Activated naive CD4-positive, alpha-beta T cell treated with anti-CD3 and anti-CD28 coated beads, Interleukin-2, amount 50 U/mL, for 16 hours (primary cell): ENCODE measurements at regions not wholly inside any gene's neighbourhood (a gene's known extent, or its start where the extent isn't known, plus 50 kb on each side); places are given as distances from the start of the nearest gene placed in this dataset.

Experiments
- DNase-seq: peaks from one replicate; pipeline ENCODE4 v3.0.0-alpha.2; 2020

DNA sequence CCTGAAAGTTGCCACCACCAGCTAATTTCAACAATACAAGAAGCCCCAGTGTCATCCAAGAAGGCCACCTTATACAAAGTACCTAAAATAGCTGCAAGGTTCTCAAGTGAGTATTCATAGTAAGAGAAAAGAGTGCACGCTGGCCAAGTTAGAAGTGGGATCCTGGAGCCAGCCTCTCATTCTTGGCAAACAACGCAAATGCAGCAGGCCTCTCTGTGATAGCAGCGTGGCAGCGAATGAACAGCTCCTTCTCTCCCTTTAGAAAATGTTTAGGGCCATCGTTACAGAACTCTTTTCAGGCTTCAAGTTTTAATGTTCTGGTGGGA, 78.0 kb upstream of the IFNG-AS1 start:
- DNase-seq = no peak

DNA sequence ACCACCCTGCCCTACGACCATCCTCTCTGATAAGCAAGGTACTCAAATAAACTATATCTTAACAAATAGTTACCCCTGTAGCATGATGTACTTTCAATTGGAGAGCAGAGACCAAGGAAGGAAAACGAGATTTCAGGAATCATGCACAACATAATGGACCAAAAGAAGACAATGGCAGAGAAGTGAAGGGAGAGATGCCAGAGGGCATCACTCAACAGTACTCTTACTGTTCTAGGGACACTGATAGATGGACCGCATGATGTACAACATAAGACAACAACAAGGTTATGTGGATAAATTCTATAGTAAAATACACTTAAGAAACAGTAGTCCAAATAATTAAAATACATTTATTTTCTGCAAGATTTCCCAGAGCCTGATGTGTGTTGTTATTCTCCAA, 77.5 kb upstream of the IFNG-AS1 start:
- DNase-seq = no peak

DNA sequence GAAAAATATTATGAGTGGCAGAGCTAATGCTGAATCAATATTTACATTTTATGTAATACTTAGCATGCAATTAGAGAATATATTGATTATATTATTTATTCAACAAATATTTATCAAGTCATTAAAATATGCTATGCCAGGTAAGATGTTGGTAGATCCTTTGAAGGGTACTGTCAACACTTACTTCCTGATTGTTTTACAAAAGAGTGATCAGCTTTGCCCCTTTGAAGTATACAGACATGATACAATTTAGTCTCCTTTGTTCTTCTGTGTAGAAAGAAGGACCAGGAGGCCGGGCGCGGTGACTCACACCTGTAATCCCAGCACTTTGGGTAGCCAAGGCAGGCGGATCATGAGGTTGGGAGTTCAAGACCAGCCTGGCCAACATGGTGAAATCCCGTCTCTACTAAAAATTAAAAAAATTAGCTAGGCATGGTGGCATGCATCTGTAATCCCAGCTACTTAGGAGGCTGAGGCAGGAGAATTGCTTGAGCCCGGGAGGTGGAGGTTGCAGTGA, 73.9 kb upstream of the IFNG-AS1 start:
- DNase-seq = no peak

DNA sequence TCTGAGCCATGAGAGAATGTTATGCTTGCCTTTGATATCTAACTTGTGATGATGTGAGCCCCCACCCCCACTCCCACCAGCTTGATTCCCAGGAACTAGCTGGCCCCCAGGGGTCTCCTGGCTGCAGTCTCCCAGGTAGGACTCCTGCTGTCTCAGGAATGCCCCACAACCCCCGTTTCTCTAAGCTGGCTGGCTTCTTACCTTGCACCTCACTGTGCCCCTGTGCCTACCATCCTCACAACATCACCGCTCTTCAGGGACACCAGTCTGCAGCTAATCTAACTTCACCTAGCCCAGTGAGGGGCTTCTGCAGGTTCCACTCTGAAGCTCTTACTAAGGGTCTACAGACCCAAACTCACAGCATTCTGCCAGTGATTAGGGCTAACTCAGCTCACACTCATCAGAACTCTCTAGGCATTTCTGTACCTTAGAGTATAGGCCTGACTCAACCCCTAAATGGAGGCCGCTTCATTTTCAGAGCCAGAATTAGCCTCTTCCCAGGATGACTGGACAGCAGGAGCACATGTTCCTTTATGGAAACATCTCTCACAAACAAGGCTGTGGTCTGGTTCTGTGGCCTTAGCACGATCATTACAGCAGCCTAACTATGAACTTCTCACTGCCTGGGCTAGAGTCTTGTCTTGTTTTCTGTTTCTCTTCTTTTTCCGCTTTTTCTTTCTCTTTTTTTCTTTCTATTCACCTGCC, 72.8 kb upstream of the IFNG-AS1 start:
- DNase-seq = no peak

DNA sequence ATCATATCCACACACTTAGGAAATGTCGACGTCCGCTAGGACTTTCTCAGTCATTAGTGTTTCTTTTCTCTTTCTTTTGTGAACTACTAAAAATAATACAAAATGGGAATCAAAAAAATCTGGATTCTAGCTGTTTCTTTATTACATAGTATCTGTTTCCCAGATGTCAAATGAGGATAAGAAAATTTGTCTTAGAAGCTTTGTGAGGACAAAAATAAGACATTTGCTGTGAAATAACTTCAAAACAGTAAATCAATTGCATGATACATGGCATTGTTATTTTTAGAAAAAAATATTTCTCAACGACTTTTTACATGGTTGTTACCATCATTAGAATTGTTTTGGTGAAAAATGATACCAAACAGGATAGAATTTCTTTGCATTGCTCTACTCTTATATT, 71.4 kb upstream of the IFNG-AS1 start:
- DNase-seq = no peak

DNA sequence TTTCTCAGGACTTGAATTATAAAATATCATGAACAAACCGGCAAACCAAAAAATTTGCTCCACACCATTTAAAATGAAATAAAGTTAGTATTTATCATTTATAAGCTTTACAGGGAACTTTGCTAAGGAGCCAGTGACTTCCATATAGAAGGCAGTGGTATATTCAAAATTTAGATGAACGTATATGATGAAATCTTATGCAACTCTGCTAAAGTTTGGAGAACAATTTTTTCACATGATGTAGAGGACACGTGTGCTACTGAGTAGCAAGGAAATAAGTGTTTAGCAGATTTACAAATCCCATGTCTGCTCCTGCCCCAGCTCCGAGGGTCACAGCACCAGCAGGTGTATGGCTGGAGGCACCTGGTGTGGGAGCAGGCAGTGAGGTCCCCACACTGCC, 70.8 kb upstream of the IFNG-AS1 start:
- DNase-seq = no peak

DNA sequence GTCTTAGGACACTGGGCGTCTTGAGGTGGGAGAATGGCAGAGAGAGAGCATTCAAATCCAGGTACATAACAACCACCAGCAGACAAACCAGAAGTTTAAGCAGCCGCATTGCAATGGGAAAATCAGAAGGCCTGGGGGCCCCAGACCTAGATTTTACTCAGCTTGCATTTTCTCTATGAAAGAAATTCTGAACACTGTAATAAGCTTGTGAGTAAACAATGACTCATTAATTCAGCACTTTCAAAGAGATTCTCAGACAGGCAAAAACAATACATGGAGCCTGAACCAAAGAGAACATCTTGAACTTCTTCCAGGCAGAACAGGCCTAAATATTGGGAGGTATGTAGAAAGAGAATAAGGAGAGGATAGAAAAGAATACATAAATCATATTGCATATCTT, 69.8 kb upstream of the IFNG-AS1 start:
- DNase-seq = no peak

DNA sequence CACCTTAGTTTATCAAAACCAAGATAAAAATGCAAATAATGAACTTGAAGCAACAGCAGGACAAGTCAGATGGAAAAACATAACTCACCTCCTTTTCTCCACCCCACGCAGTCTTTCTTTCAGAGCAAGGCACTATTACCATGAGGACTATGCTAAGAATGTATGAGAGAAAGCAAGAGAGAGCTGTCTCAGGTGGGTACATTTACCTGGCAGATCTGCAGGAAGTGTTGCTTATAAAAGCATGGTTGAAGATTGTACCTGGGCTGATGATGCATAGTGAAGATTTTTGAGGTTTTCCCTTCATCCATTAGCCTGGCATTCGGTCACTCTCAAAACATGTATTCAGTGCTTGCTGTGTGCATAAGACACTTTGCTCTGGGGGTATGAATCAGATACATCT, 68.8 kb upstream of the IFNG-AS1 start:
- no peak for DNase-seq

DNA sequence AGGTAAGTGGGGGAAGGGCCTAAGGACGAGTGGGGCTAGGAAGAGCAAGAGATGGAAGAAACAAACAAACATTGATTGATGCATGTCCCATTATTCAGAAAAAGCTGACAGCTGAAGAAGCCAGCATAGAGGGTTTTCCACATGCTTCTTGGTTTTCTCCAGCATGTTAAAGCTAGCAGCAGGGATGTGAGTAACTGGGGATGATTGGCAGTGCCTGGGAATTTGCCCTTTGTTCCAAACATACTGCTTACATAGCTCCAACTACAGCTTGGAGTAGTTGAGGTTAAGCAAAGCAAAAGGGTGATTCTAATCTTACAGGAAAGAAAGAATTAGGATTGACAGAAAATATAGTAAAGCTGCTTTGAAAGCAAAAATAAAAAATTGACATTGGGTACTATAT, 68.0 kb upstream of the IFNG-AS1 start:
- no peak for DNase-seq

DNA sequence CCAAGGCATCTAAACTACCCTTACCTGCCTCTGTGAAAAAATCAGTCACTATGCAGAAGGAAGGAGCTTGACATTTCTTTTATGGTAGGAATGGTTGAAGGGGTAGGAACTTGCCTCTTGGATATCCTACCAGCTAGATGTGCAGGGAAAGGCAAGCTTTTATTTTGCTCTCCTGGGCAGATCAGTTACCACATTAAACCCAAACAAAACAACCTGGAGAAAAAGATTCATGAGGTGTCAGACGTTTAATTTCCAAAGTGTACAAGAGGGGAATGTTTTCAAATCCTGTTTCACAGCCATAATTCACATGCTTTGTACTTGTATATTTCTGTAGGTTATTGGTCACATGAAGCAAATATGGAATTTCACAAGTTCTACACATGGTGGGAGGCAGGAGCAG, 67.0 kb upstream of the IFNG-AS1 start:
- no peak for DNase-seq

DNA sequence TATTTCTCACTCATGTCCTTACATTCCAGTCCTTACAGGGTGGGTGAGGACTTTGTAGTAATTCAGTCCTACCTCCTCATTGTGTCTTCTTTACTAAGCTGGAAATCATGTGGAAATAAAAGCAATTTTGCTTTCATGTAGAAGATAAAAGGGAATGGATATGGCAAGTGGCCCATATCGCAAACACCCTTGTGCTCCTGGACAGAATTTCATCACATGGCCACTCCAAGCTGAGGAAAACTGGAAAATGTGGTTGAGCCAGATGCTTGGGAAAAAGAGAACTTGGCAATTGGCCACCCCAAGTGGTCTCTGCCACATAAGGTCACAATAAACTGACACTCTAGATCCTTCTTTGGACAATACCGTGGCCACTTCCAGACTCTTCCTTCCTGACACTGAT, 64.2 kb upstream of the IFNG-AS1 start:
- no peak for DNase-seq

DNA sequence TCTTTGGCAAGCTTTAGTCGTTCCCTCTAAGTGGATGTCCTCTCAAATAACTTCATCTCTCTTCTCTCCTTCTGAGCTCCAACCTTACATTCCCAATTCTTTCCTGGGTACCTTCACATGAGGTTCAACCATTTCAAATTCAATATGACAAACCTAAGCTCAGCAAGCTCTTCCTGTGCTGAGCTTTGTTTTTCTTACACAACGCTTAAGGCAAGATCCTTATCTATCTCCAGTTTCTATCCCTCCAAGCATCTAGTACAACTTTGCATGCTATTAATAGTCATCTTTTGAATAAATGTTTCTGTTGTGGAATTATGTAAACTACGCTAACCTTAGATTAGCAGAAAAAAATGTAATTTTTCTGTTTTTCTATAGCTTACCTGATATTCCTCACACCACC, 63.7 kb upstream of the IFNG-AS1 start:
- no peak for DNase-seq

DNA sequence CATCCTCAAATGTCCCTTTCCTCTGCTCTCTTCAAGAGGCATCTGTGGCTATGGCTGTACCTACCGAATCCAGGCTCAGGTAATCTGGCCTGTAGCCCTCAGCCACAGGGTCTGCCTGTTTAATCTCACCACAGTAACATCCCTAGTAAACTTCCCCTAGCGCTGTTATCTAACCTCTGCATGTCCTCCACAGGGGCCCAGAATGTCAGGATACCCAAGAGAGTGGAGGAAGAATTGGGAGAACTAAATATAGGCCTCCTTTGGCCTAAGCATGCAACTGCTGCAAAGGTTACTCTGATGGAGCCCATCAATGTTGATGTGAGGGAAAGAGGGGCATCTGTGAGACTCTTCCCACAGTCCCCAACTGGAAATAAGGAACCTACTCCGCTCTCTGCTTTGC, 63.2 kb upstream of the IFNG-AS1 start:
- DNase-seq = no peak

DNA sequence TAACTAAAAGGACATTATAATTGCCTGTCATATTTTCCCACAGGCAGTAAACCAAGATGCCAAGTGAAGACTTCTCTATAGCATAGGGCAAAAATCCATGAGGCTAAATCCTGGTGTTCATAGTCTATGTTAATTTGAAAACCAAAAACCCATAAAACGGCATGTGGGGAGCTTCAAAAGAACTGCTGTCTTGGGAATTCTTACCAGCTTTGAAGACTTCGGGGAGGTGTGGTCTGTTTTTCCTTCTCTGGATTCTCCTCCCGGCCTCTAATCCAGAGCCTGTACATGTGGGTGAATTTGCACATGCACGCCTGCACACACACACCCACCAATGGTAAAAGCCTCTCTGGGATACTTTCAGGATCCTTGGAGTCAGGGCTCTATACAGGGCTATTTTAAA, 61.9 kb upstream of the IFNG-AS1 start:
- no peak for DNase-seq

DNA sequence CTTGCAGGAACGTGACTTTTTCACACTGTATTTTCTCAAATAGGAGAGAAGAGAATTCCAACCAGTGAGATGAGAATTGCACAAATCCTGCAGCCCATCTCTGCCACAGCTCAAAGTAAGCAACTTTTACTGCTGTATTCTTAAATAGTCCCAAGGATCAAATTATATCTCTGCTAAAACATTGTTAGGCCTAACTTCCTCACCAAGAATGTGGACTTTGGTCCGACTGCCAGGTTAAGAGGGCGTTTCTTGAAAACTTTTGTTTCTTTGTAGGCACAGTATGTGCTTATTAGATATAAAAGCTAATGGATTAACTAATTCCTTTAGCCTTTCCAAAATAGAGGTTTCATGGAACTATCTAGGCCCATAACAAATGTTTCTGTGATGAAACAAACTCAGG, 61.4 kb upstream of the IFNG-AS1 start:
- no peak for DNase-seq

DNA sequence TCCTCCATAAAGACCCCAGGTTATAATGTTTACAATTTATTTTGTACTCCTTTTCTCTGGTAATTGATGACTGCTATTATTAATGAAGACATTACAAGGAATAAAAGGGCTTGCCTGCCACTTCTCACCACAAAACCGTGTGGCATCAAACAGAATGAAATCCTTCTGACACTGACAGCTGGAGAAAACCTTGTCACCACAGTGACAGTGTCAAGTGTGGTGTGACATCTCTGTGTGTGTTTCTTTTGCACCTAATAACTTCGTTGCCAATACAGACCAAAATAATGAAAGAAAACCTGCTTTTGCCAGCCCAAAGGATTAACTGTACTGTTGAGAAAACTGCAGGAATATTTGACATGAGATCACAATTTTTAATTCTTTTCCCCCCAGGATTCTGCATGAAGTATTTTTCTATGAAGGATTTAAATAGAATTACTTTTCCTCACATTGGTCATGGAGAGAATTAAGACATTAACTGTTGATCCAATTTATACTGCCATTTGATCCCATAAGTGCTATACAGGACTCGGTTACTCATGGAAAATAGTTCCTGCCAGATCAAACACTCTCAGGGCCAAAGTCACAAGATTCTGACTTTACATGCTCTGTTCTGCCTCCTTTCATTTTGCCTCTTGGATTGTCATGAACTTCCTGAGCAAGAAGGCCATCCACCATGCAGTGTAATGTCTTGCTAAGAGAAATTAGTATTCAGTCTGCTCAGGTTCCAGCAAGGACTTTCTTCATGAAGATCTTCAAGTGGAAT, 60.4 kb upstream of the IFNG-AS1 start:
- DNase-seq = no peak

DNA sequence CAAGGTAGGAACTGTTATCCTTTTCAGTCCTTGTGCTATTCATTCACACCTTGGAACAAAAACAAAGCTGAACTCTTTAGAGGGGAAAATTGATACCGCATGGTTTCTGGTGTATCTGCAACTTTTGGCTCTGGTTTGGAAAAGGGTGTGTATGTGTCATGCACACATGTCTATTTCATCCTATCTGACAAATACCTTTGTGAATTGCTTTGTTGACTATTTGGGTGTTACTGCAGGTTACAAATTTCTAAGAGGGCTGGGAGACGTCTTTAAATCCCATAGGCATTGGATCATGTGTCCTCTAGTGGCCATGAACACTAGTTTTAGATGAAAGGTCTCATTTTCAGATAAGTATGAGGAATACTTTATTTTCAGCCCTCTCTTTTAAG, 59.9 kb upstream of the IFNG-AS1 start:
- DNase-seq = no peak

DNA sequence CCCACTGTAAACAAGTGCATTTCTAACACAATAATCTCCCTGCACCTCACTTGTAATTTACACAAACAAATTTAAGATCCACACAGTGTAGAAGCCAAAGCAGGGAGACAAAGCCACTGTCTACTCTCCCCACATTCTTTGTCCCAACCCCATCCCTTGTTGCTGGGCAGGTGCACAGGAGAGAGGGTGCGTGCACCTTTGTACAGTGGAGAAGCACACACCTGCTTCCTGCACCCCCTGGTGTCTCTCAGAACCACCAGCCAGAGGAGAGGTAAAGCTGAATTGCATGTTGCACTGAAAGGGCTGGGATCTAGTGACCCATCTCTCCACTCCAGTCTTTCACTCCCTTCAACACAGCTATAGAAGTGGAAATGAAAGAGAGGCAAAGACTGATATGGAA, 51.4 kb upstream of the IFNG-AS1 start:
- no peak for DNase-seq
